ENCODE measurements at regions not wholly inside any gene's neighbourhood (a gene's known extent, or its start where the extent isn't known, plus 50 kb on each side); places are given as distances from the start of the nearest gene placed in this dataset.

DNA sequence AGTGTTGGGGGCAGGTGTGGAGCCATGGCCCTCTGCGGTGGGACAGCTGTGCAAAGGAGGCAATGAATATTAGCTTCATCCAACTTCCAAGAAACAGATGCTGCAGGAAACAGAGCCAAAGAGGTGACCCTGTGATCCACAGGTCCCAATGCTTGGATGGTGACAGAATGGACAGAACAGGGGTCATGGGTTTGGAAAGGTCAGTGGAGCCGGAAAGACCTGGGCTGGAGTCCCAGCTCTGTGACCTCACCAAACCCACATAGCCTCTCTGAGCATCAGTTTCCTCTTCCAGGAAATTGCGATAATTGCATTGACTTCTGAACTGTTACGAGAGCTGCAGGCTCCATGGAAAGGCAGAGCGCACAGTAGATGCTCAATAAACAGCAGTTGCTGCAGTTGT, 110.2 kb upstream of the GSC start:
- Histone ChIP-seq H3K36me3 (no peaks in the 10 kb centered on the region), H3K27me3 (no peaks in the 10 kb centered on the region), H3K4me1 (peaks cover 5 to 11% (median 10%) of the 10 kb centered on the region in 3 donors), H3K4me3 (no peak overlapping the region), H3K27ac (peak overlapping the region in 1 of 4 donors; percentile 31), H3K9me3 (no peaks in the 10 kb centered on the region)
- DNase-seq = no peak
- TF ChIP-seq, protein P1, sequence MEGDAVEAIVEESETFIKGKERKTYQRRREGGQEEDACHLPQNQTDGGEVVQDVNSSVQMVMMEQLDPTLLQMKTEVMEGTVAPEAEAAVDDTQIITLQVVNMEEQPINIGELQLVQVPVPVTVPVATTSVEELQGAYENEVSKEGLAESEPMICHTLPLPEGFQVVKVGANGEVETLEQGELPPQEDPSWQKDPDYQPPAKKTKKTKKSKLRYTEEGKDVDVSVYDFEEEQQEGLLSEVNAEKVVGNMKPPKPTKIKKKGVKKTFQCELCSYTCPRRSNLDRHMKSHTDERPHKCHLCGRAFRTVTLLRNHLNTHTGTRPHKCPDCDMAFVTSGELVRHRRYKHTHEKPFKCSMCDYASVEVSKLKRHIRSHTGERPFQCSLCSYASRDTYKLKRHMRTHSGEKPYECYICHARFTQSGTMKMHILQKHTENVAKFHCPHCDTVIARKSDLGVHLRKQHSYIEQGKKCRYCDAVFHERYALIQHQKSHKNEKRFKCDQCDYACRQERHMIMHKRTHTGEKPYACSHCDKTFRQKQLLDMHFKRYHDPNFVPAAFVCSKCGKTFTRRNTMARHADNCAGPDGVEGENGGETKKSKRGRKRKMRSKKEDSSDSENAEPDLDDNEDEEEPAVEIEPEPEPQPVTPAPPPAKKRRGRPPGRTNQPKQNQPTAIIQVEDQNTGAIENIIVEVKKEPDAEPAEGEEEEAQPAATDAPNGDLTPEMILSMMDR (IDR thresholded peaks at IDR 0.05) = no peak
- intact Hi-C loops (cut with DNase I) = no loop called here
- 81 to 82% methylated on average over 5 of the region's 5 CpGs for WGBS, 2 donors
- no peak for FAIRE-seq
- no peak for ATAC-seq

DNA sequence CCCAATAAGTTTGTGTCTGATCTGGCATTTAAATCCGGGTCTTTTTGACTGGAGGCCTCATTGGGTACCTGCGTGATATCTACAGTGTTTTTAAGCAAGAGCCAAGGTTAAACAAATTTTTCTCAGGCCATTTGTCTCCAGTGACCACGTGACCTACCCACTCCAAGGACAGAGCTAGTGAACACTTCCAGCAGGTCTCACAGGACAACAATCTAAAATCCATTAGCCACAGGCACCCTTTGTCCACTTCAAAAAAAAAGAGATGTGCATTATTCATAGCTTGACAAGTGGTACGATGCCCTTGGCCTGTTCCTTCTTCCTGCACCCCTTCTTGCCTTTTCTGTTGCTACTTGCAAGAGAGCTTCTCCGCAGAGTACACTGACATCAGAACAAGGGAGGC, 109.6 kb upstream of the GSC start:
- H3K27ac ChIP-seq = peak overlapping the region in 2 of 4 donors; percentile 5 to 31
- WGBS, 2 donors = 14 to 19% methylated on average over 5 of the region's 5 CpGs
- TF ChIP-seq, protein P1 (IDR thresholded peaks at IDR 0.05) = no peak
- ATAC-seq = peak; percentile 74 to 92 (median 84)
- FAIRE-seq = no peak
- H3K9me3 ChIP-seq = no peaks in the 10 kb centered on the region
- no peaks in the 10 kb centered on the region for H3K36me3 ChIP-seq
- H3K4me1 ChIP-seq = peaks cover 5 to 11% (median 10%) of the 10 kb centered on the region in 3 donors
- H3K4me3 ChIP-seq = no peak overlapping the region
- no peaks in the 10 kb centered on the region for H3K27me3 ChIP-seq
- peak in 3 of 6 donors; percentile 56 to 65 (median 62) for DNase-seq
- intact Hi-C loops (cut with DNase I) = no loop called here

DNA sequence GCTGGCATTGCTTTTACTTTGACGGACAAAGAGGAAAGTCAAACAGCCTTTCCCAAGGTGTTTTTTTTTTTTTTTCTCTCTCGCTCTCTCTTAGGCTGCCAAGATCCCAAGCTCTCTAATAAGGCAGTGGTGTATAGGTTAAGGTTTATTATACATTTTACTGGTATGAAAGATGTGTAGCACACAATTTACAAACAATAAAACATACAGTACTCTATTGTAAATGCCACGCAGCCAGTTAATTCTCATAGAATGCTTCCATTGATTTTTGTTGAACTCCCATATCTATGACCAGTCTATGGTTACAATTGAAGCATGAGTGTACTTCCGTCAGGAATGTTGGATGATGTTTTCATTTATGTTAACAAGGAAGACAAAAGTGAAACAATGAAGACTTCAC, 106.4 kb upstream of the GSC start:
- no peak for FAIRE-seq
- Histone ChIP-seq H3K27me3 (no peaks in the 10 kb centered on the region), H3K27ac (no peak overlapping the region), H3K36me3 (no peaks in the 10 kb centered on the region), H3K4me1 (peaks cover 5 to 11% (median 10%) of the 10 kb centered on the region in 3 donors), H3K4me3 (no peak overlapping the region), H3K9me3 (no peaks in the 10 kb centered on the region)
- DNase-seq = no peak
- TF ChIP-seq, protein P1 (IDR thresholded peaks at IDR 0.05) = no peak
- WGBS, 2 donors = 19 to 20% methylated on average over 4 of the region's 4 CpGs
- intact Hi-C loops (cut with DNase I) = no loop called here
- no peak for ATAC-seq

DNA sequence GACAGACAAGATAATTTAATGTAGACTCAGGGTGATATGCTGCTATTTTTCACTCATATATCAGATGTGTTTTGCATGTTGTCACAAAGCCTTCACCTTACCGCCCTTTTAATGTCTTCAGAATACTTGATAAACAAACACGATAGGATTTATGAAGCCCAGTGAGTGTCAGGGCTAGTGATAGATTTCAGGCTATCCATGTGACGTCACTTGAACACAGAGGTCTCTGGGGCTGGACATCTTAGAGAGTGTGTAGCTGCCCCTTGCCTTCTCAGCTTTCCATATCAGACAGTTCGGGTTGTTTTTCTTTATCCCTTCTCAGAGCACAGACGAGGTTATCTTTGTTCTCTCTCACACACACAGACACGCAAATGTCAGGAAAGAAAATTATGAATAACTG, 105.3 kb upstream of the GSC start:
- FAIRE-seq (no peak), DNase-seq (no peak), ATAC-seq (no peak)
- TF ChIP-seq, protein P1 (IDR thresholded peaks at IDR 0.05) = no peak
- H3K9me3 ChIP-seq = no peaks in the 10 kb centered on the region
- no peaks in the 10 kb centered on the region for H3K36me3 ChIP-seq
- H3K4me3 ChIP-seq = no peak overlapping the region
- no peak overlapping the region for H3K27ac ChIP-seq
- intact Hi-C loops (cut with DNase I) = no loop called here
- H3K27me3 ChIP-seq = no peaks in the 10 kb centered on the region
- H3K4me1 ChIP-seq = peaks cover 5 to 11% (median 10%) of the 10 kb centered on the region in 3 donors
- WGBS, 2 donors = 55 to 65% methylated on average over 6 of the region's 6 CpGs

DNA sequence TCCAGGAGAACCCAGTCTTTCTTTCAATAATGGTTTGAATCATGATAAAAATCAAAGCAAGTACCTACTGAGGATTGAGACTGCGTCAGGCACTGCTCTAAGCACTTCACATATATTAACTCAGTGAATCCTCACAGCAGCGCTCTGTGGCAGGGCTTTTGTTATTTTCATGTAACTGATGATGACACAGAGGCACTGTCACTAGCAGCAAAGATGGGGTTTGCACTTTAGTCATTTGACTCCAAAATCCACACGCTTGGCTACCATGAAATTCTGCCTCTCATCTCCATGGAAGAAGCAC, 98.8 kb upstream of the GSC start:
- TF ChIP-seq, protein P1 (IDR thresholded peaks at IDR 0.05) = no peak
- H3K36me3 ChIP-seq = no peaks in the 10 kb centered on the region
- no peak for FAIRE-seq
- H3K4me1 ChIP-seq = no peaks in the 10 kb centered on the region
- no peak overlapping the region for H3K27ac ChIP-seq
- no peak for ATAC-seq
- H3K9me3 ChIP-seq = no peaks in the 10 kb centered on the region
- no peak for DNase-seq
- no peaks in the 10 kb centered on the region for H3K27me3 ChIP-seq
- intact Hi-C loops (cut with DNase I) = no loop called here
- 88 to 97% methylated on average over 3 of the region's 3 CpGs for WGBS, 2 donors
- no peak overlapping the region for H3K4me3 ChIP-seq
